ENCODE measurements at regions not wholly inside any gene's neighbourhood (a gene's known extent, or its start where the extent isn't known, plus 50 kb on each side); places are given as distances from the start of the nearest gene placed in this dataset.

GRCh38 chr5:125196481-125197111 lies 450.2 kb upstream of the ZNF608 start:
- TF ChIP-seq CTCF (IDR thresholded peaks at IDR 0.05) (no peak), POLR2AphosphoS5 (IDR thresholded peaks at IDR 0.05) (no peak), POLR2A (IDR thresholded peaks at IDR 0.05) (no peak)

Measured in suprapubic skin (tissue), 4 donors.